AG09319 (cell line): ENCODE measurements at regions not wholly inside any gene's neighbourhood (a gene's known extent, or its start where the extent isn't known, plus 50 kb on each side); places are given as distances from the start of the nearest gene placed in this dataset.

Experiments used
- DNase-seq: peaks from one replicate; pipeline ENCODE4 v3.0.0-alpha.2; 2010; ENCODE audit warnings: low read depth; ENCODE audit errors: extremely low read depth
- CTCF ChIP-seq: IDR thresholded peaks from 2 replicates; pipeline ENCODE4 v1.5.1; 2011; ENCODE audit warnings: low read depth, mild to moderate bottlenecking, inconsistent platforms, low read length, moderate library complexity

GRCh38 chr7:131795400-131795799, 239.0 kb upstream of the PODXL start:
- no peak for DNase-seq

DNA sequence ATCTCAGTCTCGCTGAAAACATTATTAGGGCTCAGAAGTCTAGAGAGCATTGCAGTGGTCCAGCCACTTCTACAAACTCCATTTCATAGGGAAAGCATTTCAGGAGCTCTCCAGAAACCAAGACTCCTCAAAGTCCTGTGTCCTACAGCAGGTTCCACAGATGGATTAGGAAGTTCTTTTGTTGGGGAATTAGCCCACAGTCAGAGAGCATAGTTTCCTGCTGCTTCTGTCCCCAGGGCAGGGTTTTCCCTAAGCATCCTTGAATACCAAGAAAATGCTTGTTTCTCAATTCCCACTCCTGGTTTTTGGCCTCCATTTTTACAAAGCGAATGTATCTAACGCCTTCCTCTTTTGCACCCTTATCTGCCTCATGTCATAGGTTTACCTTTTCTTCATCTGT, 235.9 kb upstream of the PODXL start:
- DNase-seq: no peak
- TF ChIP-seq CTCF: no peak

More at GRCh38 chr7:131795400-131795799, 239.0 kb upstream of the PODXL start:
- no peak for TF ChIP-seq CTCF

DNA sequence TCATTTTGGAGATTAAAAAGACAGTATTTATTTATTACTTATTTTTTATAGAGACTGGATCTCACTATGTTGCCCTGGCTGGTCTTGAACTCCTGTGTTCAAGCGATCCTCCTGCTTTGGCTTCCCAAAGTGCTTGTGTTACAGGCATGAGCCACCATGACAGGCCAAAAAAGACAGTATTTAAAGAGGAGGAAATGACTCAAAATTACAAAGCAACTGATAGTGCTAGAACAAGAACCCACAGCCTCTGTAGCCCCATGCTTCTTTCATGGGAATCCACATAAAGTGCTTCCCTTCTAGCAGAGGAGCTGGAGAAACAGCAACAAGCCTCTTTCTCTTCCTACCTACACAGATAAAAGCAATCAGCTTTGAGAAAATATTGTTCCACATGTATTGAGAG, 230.7 kb upstream of the PODXL start:
- TF ChIP-seq CTCF: no peak
- DNase-seq: no peak

- DNase-seq: no peak
- TF ChIP-seq CTCF: no peak
Measured at GRCh38 chr7:131786204-131786603, 229.8 kb upstream of the PODXL start.

GRCh38 chr7:131778601-131779000, 222.2 kb upstream of the PODXL start:
- no peak for TF ChIP-seq CTCF
- no peak for DNase-seq

GRCh38 chr7:131774419-131775220, 218.2 kb upstream of the PODXL start:
- TF ChIP-seq CTCF: no peak
- DNase-seq: no peak

- TF ChIP-seq CTCF: no peak
- DNase-seq: no peak
Measured at GRCh38 chr7:131773413-131773812, 217.0 kb upstream of the PODXL start.
